ENCODE measurements at regions not wholly inside any gene's neighbourhood (a gene's known extent, or its start where the extent isn't known, plus 50 kb on each side); places are given as distances from the start of the nearest gene placed in this dataset.

GRCh38 chr3:170739410-170739809 lies 130.6 kb downstream of the RPL22L1 start:
- no peak for DNase-seq (ENCODE audit: low read depth, low spot score)
- H3K4me3 ChIP-seq (ENCODE audit: control insufficient read depth in 2 of 3, extremely low read depth in 1 of 3, insufficient read depth in 2 of 3, low read depth in 1 of 3, low read length in 3 of 3), result no peak overlapping the region
- H2AFZ ChIP-seq (ENCODE audit: control insufficient read depth, low read length), result no peak overlapping the region
- H3K4me1 ChIP-seq (ENCODE audit: control insufficient read depth, extremely low read depth, insufficient read depth, low read length), result peaks cover 42% of the 10 kb centered on the region
- H3K79me2 ChIP-seq (ENCODE audit: control insufficient read depth, insufficient read depth, low read length), result no peaks in the 10 kb centered on the region
- H3K27ac ChIP-seq (ENCODE audit: control insufficient read depth, insufficient read depth, low read length), result no peak overlapping the region
- no peaks in the 10 kb centered on the region for H4K20me1 ChIP-seq (ENCODE audit: control insufficient read depth, extremely low read depth, insufficient read depth, low read length)
- no peak for FAIRE-seq
- H3K9ac ChIP-seq (ENCODE audit: control insufficient read depth, extremely low read depth, insufficient read depth, low read length), result no peak overlapping the region
- H3K27me3 ChIP-seq (ENCODE audit: control insufficient read depth, extremely low read depth, insufficient read depth, low read length), result no peaks in the 10 kb centered on the region
- H3K9me1 ChIP-seq (ENCODE audit: control insufficient read depth, extremely low read depth, insufficient read depth, low read length), result no peaks in the 10 kb centered on the region
- no peaks in the 10 kb centered on the region for H3K9me3 ChIP-seq (ENCODE audit: control insufficient read depth, low read depth, low read length)
- H3K4me2 ChIP-seq (ENCODE audit: control insufficient read depth, extremely low read depth, insufficient read depth, low read depth, low read length), result peak overlapping the region; percentile 8
- TF ChIP-seq CTCF (optimal IDR thresholded peaks at IDR 0.05 in 1 of 3, IDR thresholded peaks at IDR 0.05 in 1 of 3, conservative IDR thresholded peaks at IDR 0.05 in 1 of 3; ENCODE audit: extremely low read depth in 1 of 3, insufficient read depth in 2 of 3, low read length in 3 of 3), result no peak
- TF ChIP-seq EZH2 (IDR thresholded peaks at IDR 0.05; ENCODE audit: low read length), result no peak
- dilution Hi-C loops (cut with MboI; ENCODE audit: extremely low pct_ligation_motif_present, low sequenced_read_pairs), result no loop called here
- no peaks in the 10 kb centered on the region for H3K36me3 ChIP-seq (ENCODE audit: control insufficient read depth in 2 of 2, extremely low read depth in 1 of 2, insufficient read depth in 2 of 2, low read length in 2 of 2)

- dilution Hi-C loops (cut with MboI; ENCODE audit: extremely low pct_ligation_motif_present, low sequenced_read_pairs), result no loop called here
- Histone ChIP-seq H3K9me1 (ENCODE audit: control insufficient read depth, extremely low read depth, insufficient read depth, low read length) (no peaks in the 10 kb centered on the region), H3K27ac (ENCODE audit: control insufficient read depth, insufficient read depth, low read length) (no peak overlapping the region), H4K20me1 (ENCODE audit: control insufficient read depth, extremely low read depth, insufficient read depth, low read length) (no peaks in the 10 kb centered on the region), H3K9me3 (ENCODE audit: control insufficient read depth, low read depth, low read length) (no peaks in the 10 kb centered on the region), H3K27me3 (ENCODE audit: control insufficient read depth, extremely low read depth, insufficient read depth, low read length) (no peaks in the 10 kb centered on the region), H3K4me3 (ENCODE audit: control insufficient read depth in 2 of 3, extremely low read depth in 1 of 3, insufficient read depth in 2 of 3, low read depth in 1 of 3, low read length in 3 of 3) (no peak overlapping the region), H3K36me3 (ENCODE audit: control insufficient read depth in 2 of 2, extremely low read depth in 1 of 2, insufficient read depth in 2 of 2, low read length in 2 of 2) (no peaks in the 10 kb centered on the region), H3K4me1 (ENCODE audit: control insufficient read depth, extremely low read depth, insufficient read depth, low read length) (peaks cover 41% of the 10 kb centered on the region), H3K4me2 (ENCODE audit: control insufficient read depth, extremely low read depth, insufficient read depth, low read depth, low read length) (no peak overlapping the region), H3K79me2 (ENCODE audit: control insufficient read depth, insufficient read depth, low read length) (no peaks in the 10 kb centered on the region), H3K9ac (ENCODE audit: control insufficient read depth, extremely low read depth, insufficient read depth, low read length) (no peak overlapping the region), H2AFZ (ENCODE audit: control insufficient read depth, low read length) (no peak overlapping the region)
- no peak for DNase-seq (ENCODE audit: low read depth, low spot score)
- no peak for TF ChIP-seq CTCF (optimal IDR thresholded peaks at IDR 0.05 in 1 of 3, IDR thresholded peaks at IDR 0.05 in 1 of 3, conservative IDR thresholded peaks at IDR 0.05 in 1 of 3; ENCODE audit: extremely low read depth in 1 of 3, insufficient read depth in 2 of 3, low read length in 3 of 3)
- TF ChIP-seq EZH2 (IDR thresholded peaks at IDR 0.05; ENCODE audit: low read length), result no peak
- FAIRE-seq, result no peak
Observed at GRCh38 chr3:170738766-170739165, 131.2 kb downstream of the RPL22L1 start.
